ENCODE measurements at regions not wholly inside any gene's neighbourhood (a gene's known extent, or its start where the extent isn't known, plus 50 kb on each side); places are given as distances from the start of the nearest gene placed in this dataset.
"Not testable (repeated sequence)": the region's sequence is repeated elsewhere in the genome, so short reads cannot be mapped to it uniquely, and the experiment has no call there.

DNA sequence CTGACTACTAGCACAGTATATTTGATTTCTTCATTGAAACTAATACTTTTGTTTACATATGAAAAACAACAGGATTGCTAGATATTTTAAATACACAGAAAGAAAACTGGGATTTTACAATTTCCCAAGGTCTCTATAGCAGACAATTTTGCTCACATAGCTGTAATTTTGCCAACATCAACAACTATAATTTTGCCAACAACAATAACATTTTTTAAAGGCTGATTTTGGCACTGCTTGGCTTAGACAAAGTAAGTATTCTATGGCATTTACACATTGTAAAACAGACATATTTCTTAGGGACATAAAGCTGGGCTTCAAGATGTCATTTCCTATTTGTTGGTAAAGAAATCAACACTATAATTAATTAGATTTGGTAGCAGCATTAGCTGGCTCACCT lies 922.1 kb downstream of the RAB28 start:
- DNase-seq = no peak

DNA sequence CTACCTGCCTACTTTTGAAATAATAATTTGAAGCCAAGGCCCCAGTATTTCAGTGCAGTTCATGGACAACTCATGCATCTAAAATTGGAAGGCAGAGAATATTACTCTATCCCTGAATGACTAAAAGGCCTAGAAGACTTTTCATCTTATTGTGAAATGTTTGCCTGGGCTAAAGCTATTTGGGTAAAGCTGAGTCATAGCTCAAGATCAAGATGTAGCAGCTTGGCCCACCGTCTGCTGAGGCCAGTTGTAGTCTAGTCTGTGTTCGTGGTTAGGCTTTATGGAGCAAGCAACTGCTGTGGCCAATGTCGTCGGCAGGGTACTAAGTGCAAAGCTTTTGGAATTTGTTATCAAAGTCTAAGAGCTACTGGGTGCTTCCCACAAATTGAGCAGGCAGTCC lies 929.1 kb downstream of the RAB28 start:
- DNase-seq = no peak

DNA sequence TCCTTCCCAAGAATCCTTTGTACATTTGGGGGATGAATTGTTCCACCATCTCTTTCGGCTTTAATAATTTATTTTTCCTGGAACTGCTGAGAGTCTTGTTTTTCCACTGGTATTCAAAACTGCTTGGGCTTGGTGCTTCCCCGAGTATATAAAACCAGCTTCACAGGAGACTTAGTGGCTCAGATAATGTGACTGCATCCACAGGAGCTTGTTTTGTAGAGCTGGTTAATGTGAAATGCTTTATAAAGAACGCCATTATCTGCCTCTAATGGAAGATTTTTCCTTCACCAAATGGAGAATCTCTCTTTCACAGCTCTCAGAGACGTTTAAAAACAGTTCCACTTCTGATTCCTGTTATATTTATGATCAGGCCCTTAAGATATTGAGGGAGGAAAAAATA lies 935.5 kb downstream of the RAB28 start:
- no peak for DNase-seq

DNA sequence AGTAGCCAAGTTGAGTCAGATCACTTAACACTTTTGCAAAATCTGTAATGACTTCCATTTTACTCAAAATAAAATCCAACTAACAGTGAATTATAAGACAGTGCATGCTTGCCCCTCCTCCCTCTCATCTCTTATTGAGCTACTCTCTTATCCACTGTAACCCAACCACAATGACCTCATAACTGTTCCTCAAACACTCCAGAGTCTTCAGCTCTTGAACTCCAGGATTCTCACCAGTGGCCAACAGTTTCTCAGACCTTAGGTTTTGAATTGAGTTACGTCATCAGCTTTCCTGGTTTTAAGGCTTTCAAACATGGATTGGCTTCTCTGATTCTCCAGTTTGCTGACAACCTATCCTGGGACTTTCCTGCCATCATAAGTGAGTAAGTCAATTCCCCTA lies 938.3 kb downstream of the RAB28 start:
- DNase-seq = no peak

DNA sequence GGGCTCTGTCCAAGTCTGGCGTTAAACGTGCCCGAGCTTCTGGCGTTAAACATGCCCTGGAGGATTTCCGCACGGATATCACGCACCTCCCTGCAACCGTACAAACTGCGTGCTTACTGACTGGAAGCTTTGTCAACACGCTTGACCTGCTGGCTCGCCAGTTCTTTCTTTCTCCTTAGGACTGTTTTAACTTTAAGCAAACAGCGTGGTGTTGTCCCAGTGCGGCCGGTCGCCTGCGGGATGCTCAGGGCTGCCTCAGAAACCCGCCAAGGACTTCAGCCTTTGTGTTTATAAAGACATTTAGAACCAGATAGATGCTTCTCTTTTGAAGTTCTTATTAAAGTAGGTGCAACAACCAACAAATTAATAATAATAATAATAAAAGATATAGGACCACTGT lies 946.0 kb downstream of the RAB28 start:
- no peak for DNase-seq

DNA sequence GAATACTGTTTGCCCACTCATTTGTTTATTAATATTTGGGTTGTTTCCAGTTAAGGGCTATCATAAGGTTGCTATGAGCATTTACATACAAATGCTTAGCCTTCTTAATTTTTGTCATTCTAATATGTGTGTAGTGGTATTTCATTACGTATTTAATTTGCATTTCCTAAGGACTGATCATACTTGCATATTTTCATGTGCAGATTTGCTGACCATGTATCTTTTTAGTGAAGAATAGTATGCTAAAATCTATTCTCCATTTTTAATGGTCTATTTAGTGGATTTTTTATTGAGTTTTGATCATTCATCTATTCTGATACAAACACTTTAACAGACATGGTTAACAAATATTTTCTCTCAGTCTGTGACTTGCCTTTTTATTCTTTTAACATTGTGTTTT lies 949.5 kb downstream of the RAB28 start:
- no peak for DNase-seq

DNA sequence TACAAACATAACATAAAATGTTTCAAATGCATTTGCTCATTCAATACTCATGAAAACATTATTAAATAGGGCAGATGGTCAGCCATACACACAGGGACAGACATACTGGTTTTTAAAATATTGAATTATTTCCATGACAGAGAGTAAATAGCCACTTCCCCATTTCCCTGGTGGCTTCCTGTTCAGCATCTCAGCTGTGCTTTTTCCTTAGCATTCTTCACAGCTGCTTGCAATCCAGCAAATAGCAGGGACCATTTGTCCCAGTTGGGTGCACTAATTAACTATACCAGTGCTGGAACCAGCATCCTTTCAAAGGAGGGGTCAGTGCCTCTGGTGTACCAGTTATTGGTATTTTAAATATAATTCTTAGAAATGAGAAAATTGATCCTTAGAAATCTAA lies 964.7 kb downstream of the RAB28 start:
- no peak for DNase-seq

DNA sequence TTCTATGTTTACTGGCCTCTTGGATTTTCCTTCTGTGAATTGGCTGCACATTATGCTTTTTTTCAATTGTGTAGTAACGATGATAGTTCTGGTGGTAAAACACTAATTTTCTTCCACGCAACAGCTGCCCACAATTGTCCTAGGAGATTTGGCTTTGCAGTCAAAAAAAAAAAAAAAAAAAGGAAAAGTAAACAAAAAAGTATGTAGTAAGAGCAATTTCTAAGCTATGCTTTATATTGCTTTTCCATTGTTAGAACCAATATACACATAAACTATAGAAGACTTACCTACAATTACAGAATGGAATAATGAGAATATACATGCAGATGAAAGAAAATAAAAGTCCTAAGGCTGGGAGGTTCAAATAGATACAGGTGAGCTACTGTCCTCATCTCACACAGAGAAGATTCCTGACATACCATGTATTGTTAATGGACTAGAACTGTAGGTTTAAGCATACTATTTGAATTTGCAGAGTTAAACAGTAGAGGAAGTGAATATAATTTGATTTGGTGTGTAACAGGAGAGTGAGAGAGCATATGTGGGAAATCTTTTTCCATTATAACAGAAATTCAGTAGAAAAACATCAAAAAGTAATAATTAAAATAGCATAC lies 976.2 kb downstream of the RAB28 start:
- no peak for DNase-seq

DNA sequence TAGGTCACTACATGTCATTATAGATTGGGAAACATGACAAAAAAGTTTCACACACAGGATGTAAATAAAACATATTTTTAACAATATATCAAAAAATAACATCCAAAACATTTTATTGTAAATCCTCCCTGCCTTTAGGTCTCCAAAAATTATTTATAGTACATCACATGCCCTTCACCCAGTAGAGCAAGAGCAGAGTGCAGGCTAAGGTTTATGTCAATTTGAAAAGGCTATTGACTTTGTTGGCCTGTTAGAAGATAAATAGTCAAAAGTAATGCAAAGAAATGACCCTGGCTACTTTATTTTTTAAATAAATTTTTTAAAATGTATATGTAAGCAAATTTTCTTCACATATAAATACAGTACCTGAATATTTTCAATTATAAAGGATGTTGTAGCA lies 983.7 kb downstream of the RAB28 start:
- no peak for DNase-seq

DNA sequence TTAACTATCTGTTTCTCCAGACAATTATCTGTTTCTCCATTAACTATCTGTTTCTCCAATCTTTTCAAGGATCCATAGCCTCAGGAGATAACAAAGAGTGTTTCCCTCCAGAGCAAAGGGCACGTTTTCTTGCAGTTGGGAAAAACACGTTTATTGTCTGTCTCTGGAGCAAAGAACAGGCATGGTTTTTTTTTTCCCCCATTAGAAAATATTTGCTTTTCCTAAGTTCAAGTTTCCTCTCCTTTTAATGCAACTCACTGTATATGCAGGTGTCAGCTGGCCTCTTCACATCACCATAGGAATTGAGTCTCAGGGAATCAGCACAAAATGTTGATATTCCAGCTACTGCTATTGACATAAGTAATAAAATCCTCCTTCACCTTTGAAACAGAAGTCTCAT lies 984.4 kb downstream of the RAB28 start:
- no peak for DNase-seq

DNA sequence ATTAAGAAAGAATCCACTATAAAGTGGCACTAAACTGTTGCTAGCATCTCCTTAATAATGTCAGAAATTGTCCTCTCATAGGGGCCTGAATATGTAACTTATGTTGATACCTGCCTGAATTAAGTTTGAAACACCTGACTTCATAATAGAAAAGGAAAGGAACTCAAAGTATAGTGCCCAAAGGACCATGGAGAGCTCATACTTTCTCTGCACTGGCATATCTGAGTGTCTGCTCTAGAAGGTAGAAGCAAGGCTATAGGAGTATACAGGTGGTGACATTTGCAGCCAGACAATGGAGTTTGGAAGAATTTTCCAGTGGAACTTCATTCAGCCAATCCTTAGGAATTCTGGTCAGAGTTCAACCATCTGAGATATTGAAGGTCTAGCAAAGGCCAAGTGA lies 988.9 kb downstream of the RAB28 start:
- no peak for DNase-seq

DNA sequence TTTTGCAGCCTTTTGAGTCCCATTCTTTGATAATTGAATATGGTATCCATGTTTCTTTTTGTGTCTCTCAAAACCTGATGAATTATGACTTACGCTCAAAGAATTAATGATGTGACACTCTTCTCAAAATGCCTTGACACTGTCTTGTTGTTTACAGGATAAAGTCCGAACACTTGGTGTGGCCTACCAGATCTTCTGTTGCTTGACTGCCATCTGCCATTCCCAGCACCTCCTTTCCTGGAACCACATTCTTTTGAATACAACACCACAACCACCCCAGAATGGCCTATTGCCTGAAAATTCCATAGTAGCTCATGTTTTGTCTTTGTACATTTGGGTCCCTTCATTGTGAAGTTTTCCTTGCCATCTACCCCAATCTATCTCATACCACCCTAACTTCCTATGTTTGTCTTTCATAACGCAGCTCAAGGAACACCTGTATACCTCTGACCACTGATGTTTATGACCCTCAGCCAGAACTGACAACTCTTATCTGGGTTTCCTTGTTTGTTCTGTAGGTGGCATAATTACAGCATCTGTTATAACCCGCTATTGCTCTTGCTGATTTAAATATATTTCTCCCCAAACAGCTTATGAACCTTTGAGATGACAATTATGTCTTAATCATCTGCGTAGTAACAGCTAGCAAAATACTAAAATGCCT lies 991.3 kb downstream of the RAB28 start:
- no peak for DNase-seq

DNA sequence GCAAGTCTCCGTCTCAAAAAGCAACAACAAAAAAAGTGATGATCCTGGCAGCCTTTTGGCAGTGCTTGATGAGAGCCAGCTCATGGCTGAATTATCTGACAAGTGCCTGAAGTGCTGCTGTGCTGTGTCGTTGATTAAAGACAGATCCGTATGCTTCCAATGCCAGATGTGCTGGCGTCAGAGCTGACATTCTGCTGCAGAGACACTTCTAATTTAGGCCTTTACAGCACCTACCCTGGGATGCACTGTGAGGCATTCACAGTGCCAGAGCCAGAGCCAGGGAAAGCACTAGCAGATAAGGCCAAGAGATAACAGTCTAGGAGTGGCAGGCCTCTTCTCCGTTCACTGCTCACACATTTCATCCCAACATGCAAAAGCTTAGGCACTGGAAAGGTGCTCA lies 995.5 kb downstream of the RAB28 start:
- DNase-seq = no peak

DNA sequence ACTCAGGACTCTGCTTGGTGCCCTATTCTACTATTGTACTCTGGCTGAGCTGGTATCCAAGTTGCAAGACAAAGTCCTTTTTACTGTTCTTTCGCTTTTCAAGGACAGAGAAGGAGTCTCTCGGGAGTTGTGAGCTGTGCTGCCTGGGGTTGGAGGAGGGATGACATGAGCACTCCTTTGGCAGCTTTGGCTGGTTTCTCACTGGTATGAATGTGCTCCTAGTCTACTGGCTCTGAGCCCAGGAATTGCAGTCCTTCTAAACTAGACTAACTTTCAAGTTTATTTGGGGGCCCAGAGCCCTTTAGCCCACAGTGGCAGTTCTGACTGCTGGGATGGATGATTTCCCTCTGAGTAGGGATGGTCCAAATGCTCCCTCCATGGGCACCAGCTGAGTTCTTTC lies 997.1 kb downstream of the RAB28 start:
- no peak for DNase-seq

DNA sequence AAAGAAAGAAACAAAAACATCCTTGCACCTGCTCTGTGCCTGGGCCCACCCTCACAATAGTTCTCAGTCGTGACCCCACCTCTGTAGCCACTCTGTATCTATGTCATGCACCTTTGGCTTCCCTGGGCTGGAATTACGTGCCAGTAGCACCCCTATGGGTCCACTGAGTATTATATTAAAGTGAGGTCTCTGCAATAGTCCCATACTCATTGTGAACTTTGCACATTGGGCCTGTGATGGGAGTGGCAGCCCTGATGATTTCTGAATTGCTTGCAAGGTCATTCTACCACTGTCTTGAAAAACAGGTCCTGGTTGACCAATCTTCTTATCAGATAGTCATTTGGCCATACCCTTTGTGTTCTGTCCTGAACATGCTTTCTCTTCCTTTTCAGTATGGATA lies 1012.1 kb downstream of the RAB28 start:
- no peak for DNase-seq

DNA sequence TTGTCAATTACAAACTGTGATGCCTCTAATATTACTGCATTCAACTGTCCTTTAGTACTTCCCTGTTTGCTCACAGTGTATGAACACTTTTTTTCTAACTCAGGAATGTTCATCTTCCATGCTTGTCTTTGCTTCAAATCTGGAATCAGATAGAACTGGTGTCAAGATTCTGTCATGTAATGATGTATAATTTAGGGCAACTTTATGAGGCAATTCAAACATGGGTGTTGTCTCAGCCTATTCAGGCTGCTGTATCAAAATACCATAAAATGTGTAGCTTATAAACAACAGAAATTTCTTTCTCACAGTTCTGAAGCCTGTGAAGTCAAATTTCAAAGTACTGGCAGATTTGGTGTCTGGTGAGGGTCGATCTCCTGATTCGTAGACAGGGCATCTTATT lies 1012.9 kb downstream of the RAB28 start:
- DNase-seq = no peak

DNA sequence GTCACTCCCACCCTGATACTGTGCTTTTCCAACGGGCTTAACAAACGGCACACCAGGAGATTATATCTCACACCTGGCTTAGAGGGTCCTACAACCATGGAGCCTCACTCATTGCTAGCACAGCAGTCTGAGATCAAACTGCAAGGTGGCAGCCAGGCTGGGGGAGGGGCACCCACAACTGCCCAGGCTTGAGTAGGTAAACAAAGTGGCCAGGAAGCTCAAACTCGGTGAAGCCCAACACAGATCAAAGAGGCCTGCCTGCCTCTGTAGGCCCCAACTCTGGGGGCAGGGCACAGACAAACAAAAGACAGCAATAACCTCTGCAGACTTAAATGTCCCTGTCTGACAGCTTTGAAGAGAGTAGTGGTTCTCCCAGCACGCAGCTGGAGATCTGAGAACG lies 1022.6 kb downstream of the RAB28 start:
- not testable (repeated sequence) for DNase-seq

DNA sequence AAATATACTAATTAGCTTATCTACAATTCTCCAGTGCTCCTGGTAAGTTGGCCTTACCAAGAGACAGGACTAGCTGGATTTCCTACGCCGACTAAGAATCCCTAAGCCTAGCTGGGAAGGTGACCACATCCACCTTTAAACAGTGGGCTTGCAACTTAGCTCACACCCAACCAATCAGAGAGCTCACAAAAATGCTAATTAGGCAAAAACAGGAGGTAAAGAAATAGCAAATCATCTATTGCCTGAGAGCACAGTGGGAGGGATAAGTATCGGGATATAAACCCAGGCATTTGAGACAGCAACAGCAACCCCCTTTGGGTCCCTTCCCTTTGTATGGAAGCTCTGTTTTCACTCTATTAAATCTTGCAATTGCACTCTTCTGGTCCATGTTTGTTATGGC lies 1025.0 kb downstream of the RAB28 start:
- no peak for DNase-seq

DNA sequence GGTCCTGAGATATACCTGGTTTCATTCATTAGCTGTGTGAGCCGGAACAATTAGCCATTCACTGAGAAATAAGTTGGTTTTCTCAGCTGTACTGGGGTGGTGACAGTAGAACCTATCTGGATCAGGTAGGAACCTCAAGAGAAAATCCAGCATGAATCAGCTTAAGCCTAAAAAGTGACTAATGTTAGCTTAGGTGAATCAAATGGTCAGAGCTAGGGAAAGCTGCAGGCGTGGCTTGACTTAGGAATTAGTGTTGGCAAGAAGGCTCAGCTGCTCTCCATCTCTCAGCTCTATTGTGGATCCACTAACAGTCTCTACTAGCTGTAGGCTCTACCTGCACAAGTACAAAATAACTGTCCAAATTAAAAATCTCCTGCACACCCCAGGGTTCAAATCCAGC lies 1025.5 kb downstream of the RAB28 start:
- DNase-seq = no peak

DNA sequence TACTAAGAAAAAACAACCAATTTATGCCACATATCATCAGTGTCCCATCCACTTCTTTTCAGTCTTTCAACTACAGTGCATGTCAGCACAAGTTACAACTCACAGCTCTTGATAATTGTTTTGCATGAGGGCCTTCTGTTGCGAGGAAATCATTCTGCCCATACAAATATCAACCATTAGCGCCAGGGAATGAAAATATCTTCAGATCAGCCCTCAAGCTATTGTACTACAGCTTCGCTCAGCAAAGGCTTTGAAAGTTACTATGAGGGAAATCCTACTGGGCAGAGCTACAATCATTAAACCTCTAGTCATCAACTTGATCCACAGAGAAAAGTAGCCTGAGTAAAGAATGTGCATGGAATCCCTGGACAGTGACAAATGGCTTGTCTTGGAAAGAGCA lies 1023.6 kb upstream of the HS3ST1 start:
- DNase-seq = no peak

DNA sequence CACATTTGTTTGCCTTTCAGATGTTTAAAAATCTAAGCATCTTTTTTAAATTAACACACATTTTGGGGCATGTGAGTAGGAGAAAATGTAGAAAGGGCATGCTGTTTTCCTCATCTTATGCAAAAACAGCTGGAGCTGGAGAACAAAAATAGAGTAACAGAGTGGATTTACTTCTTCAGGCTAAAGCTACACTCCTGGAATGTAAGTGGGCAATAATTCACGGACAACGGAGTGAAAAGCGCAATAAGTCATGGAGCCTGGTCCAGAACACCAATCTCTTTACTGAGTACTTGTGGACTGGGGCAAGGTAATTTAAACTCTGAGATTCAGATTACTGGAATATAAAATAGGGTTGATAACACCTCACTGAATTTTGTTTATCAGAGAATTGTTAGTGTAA lies 1018.8 kb upstream of the HS3ST1 start:
- no peak for DNase-seq

DNA sequence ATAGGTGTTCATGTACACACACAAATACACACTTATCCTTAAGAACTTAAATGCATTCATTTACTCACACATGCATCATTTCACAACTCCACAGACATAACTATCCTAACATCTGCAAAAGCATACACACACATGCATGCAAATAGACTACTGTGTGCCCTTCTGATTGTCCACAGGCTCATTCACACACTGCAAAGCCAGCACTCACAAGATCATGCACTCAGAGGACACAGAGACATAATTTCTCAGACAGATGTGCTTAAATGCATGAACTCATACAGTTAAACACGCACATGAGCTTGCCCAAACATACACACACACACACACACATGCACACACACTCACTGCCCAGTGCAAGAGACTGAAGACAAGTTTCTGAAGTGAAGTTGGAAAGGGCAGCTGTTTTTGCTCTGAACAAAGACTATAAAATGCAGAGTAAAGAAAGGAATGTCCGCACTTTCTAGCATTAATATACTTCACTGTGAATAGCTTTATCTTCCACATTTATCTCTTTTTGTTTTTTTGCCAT lies 1018.0 kb upstream of the HS3ST1 start:
- DNase-seq = no peak

DNA sequence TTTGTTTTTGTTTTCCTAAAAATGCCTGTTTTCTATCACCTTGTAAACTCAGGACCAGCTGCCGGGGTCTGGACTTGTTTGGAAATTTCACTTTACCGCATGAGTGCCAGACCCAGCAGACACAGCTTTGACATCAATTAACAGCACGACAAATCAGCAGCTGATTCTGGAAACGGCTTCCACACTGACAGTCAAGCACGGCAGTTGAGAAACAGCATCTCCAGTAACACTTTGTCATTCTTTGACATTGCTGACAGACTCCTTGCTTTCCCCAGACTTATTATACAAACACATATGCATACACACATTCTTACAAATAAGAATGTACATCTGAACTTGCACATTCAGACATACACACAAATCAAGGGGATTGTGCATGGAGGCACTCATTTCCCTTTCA lies 1017.6 kb upstream of the HS3ST1 start:
- no peak for DNase-seq

DNA sequence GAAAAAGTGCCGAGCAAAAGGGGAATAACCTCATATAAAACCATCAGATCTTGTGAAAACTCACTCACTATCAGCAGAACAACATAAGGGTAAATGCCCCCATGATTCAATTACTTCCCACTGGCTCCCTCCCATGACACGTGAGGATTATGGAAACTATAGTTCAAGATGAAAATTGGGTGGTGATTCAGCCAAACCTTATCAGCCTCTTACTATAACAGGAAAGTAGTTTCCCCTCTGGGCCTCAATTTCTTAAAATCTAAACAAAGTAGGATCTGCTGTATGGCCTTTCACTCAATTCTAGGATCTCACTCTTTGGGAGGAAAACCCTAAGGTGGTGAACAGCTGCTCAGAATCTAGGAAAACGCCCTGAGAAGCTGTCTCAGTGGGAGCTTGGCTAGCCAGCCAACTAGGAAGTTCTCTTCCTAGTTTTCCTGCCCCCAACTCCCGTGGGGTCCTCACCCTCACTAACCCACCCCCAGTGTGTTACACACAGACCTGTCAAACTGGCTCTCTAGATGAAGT lies 1017.1 kb upstream of the HS3ST1 start:
- no peak for DNase-seq

Measured in NCI-H146 (cell line).